Naive thymus-derived CD4-positive, alpha-beta T cell (primary cell): ENCODE measurements at regions not wholly inside any gene's neighbourhood (a gene's known extent, or its start where the extent isn't known, plus 50 kb on each side); places are given as distances from the start of the nearest gene placed in this dataset.

ENCODE experiments used
- ATAC-seq: fragments of 150-1000 bp; cut with Tn5 transposase; 2 replicates; pipeline ENCODE4 v1.10.0; 2021; ENCODE audit warnings: mild to moderate bottlenecking, moderate library complexity
- CTCF ChIA-PET: fragments of 350-600 bp; sonication (Branson Sonifier 250); formaldehyde crosslinking; loops from one replicate; lab custom pipeline; 2021; ENCODE audit warnings: antibody characterized with exemption; lab: Charles Lee
- POLR2A ChIA-PET: fragments of 350-600 bp; sonication (Branson Sonifier 250); formaldehyde crosslinking; loops from one replicate; lab custom pipeline; 2021; ENCODE audit warnings: antibody characterized with exemption, inconsistent platforms; lab: Charles Lee
- DNase-seq, 9 donors: peaks; one replicate each; pipeline versions ENCODE4 v3.0.0 to v3.0.0-alpha.2; 2020 to 2022; ENCODE audit warnings: mixed read lengths in 1 of 9
- H3K27ac ChIP-seq: one replicate; pipeline ENCODE4 v1.7.0; 2013; ENCODE audit warnings: mild to moderate bottlenecking, low read depth, low read length, moderate library complexity
- H3K27me3 ChIP-seq, 2 donors: one replicate each; pipeline ENCODE4 v1.7.0; 2013; ENCODE audit warnings: low read length in 2 of 2, mild to moderate bottlenecking in 2 of 2, moderate library complexity in 2 of 2; ENCODE audit not compliant: control insufficient read depth in 2 of 2, insufficient read depth in 2 of 2
- H3K36me3 ChIP-seq, 3 experiments: 1 replicate in 2 of 3; 2 replicates in 1 of 3; pipeline ENCODE4 v1.7.0; 2013; ENCODE audit warnings: low read length in 3 of 3, mild to moderate bottlenecking in 3 of 3, moderate library complexity in 1 of 3; ENCODE audit not compliant: insufficient read depth in 3 of 3, control insufficient read depth in 2 of 3
- H3K4me1 ChIP-seq, 2 donors: one replicate each; pipeline ENCODE4 v1.7.0; 2013; ENCODE audit warnings: low read length in 2 of 2, mild to moderate bottlenecking in 2 of 2, moderate library complexity in 1 of 2; ENCODE audit not compliant: control insufficient read depth in 2 of 2, insufficient read depth in 2 of 2
- H3K4me3 ChIP-seq: 2 replicates; pipeline ENCODE4 v1.7.0; 2013; ENCODE audit warnings: mild to moderate bottlenecking, low read length
- H3K9me3 ChIP-seq, 3 experiments: 1 replicate in 2 of 3; 2 replicates in 1 of 3; pipeline ENCODE4 v1.7.0; 2013; ENCODE audit warnings: low read length in 3 of 3; ENCODE audit not compliant: control insufficient read depth in 2 of 3
- H3K27ac Mint-ChIP-seq, 9 donors: one replicate each; pipeline ENCODE4 v1.8.0; 2020 to 2022; ENCODE audit warnings: mixed read lengths in 9 of 9, mild to moderate bottlenecking in 8 of 9, moderate library complexity in 5 of 9, inconsistent platforms in 2 of 9
- H3K27me3 Mint-ChIP-seq, 5 donors: one replicate each; pipeline ENCODE4 v1.8.0; 2021 to 2022; ENCODE audit warnings: mixed read lengths in 5 of 5, mild to moderate bottlenecking in 1 of 5
- H3K36me3 Mint-ChIP-seq, 5 donors: one replicate each; pipeline ENCODE4 v1.8.0; 2020 to 2022; ENCODE audit warnings: mixed read lengths in 5 of 5, mild to moderate bottlenecking in 3 of 5, inconsistent platforms in 1 of 5
- H3K4me1 Mint-ChIP-seq, 7 donors: one replicate each; pipeline ENCODE4 v1.8.0; 2020 to 2022; ENCODE audit warnings: mixed read lengths in 7 of 7, mild to moderate bottlenecking in 3 of 7, inconsistent platforms in 1 of 7
- H3K4me3 Mint-ChIP-seq, 10 donors: one replicate each; pipeline ENCODE4 v1.8.0; 2020 to 2022; ENCODE audit warnings: mild to moderate bottlenecking in 10 of 10, mixed read lengths in 10 of 10, moderate library complexity in 6 of 10, inconsistent platforms in 2 of 10
- H3K9me3 Mint-ChIP-seq, 11 donors: one replicate each; pipeline ENCODE4 v1.8.0; 2020 to 2022; ENCODE audit warnings: mixed read lengths in 11 of 11, mild to moderate bottlenecking in 4 of 11, inconsistent platforms in 1 of 11, moderate library complexity in 1 of 11
- intact Hi-C, 2 donors: fragments of 100-400 bp; cut with micrococcal nuclease; formaldehyde crosslinking; loops; one replicate each; pipeline ENCODE4 v1.15.1; 2023

DNA sequence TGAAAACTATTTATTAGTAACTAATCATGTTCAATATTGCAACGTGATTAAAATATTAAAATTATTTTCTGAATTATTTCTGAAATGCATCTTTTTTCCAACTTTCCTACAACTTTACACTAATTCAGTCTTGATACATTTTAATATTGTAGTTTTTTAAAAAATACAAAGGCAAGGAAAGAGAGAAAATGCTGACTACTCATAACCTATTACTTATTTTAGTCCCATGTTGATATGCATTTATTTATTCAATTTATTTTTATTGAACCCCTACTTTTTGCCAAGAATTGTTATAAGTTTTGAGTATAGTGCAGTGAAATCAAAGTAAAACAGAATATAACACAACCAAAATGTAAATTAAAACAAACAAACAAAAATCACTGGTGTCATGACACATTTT is 978.2 kb downstream of the CDH9 start:
- intact Hi-C loops = no loop called here
- CTCF ChIA-PET = no interaction called here
- H3K9me3 Mint-ChIP-seq = peaks cover 0 to 36% (median 12%) of the 10 kb centered on the region in 11 donors

DNA sequence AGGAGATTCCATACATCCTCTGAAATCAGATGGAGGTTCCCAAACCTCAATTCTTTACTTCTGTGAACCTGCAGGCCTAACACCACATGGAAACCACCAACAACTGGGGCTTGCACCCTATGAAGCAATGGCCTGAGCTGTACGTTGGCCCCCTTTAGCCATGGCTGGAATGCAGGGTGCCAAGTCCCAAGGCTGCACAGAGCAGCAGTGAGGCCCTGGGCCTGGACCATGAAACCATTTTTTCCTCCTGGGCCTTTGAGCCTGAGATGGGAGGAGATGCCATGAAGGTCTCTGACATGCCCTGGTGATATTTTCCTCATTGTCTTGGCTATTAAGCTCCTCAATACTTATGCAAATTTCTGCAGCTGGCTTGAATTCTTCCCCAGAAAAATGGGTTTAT is 983.8 kb downstream of the CDH9 start:
- no peak overlapping the region for H3K4me3 ChIP-seq
- H3K27ac ChIP-seq = no peak overlapping the region
- H3K36me3 ChIP-seq = no peaks in the 10 kb centered on the region
- intact Hi-C loops = no loop called here
- no peak overlapping the region for H3K4me3 Mint-ChIP-seq
- no peaks in the 10 kb centered on the region for H3K4me1 ChIP-seq
- CTCF ChIA-PET = no interaction called here
- peaks cover 7 to 39% (median 20%) of the 10 kb centered on the region in 11 donors for H3K9me3 Mint-ChIP-seq
- no peaks in the 10 kb centered on the region for H3K9me3 ChIP-seq
- POLR2A ChIA-PET = no interaction called here
- H3K4me1 Mint-ChIP-seq = no peaks in the 10 kb centered on the region
- H3K36me3 Mint-ChIP-seq = no peaks in the 10 kb centered on the region
- ATAC-seq = no peak
- no peaks in the 10 kb centered on the region for H3K27me3 ChIP-seq
- no peaks in the 10 kb centered on the region for H3K27me3 Mint-ChIP-seq
- H3K27ac Mint-ChIP-seq = no peak overlapping the region
- no peak for DNase-seq

More for the DNA sequence above, 978.2 kb downstream of the CDH9 start:
- Histone ChIP-seq H3K27me3 (peaks cover 0 to 3% of the 10 kb centered on the region in 2 donors), H3K27ac (no peak overlapping the region), H3K9me3 (no peaks in the 10 kb centered on the region), H3K36me3 (no peaks in the 10 kb centered on the region), H3K4me1 (no peaks in the 10 kb centered on the region), H3K4me3 (no peak overlapping the region)
- H3K4me3 Mint-ChIP-seq = no peak overlapping the region
- DNase-seq = no peak
- H3K27me3 Mint-ChIP-seq = no peaks in the 10 kb centered on the region
- no peak for ATAC-seq
- H3K36me3 Mint-ChIP-seq = no peaks in the 10 kb centered on the region
- no peak overlapping the region for H3K27ac Mint-ChIP-seq
- H3K4me1 Mint-ChIP-seq = peaks cover 0 to 1% (median 0%) of the 10 kb centered on the region in 7 donors
- POLR2A ChIA-PET = no interaction called here

DNA sequence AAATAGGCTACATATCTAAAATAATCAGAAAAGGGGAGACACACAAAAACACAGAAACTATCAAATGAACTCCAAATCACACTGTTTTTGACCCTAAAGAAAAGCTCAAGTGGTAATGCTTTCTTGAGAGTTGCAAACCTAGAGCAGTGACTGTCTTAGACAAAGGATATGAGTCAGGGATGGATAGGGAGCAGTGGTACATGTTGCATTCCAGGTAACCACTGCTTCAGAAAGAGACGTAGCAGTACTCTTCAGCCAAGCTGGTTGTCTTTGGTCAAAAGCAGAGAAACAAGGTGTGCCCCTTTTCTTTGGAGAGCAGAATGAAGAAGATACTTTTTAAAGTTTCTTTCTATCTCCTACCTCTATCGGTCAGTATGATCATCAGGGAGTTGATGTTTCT is 1003.6 kb downstream of the CDH9 start:
- Histone ChIP-seq H3K27ac (no peak overlapping the region), H3K4me3 (no peak overlapping the region), H3K27me3 (no peaks in the 10 kb centered on the region), H3K9me3 (no peaks in the 10 kb centered on the region), H3K36me3 (no peaks in the 10 kb centered on the region), H3K4me1 (no peaks in the 10 kb centered on the region)
- Mint-ChIP-seq H3K36me3 (no peaks in the 10 kb centered on the region), H3K27ac (no peak overlapping the region), H3K4me3 (no peak overlapping the region), H3K27me3 (no peaks in the 10 kb centered on the region), H3K9me3 (peaks cover 0 to 15% (median 5%) of the 10 kb centered on the region in 11 donors), H3K4me1 (no peaks in the 10 kb centered on the region)
- CTCF ChIA-PET = no interaction called here
- no peak for DNase-seq
- POLR2A ChIA-PET = no interaction called here
- no peak for ATAC-seq
- intact Hi-C loops = no loop called here

DNA sequence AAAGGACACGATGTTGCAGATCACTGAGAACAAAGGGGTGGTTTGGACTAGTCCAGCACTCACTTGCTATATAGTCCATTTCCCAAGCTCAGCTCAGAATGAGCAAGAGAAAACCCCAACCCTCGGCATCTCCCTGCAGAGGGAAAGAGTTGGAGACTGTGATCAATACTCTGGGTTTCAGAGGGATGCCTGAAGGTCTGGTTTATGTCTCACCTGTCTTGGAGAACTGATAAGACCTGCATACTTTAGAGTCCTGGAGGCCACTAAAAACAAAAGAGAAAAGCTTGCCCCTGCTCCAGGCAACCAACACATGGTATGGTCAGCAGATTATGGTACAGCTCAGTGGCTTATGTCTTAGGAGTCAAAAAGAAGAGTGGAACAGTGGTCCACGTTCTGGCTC is 1006.9 kb downstream of the CDH9 start:
- Mint-ChIP-seq H3K27me3 (no peaks in the 10 kb centered on the region), H3K4me3 (no peak overlapping the region), H3K36me3 (no peaks in the 10 kb centered on the region), H3K9me3 (peaks cover 0 to 9% (median 2%) of the 10 kb centered on the region in 11 donors), H3K27ac (no peak overlapping the region), H3K4me1 (no peaks in the 10 kb centered on the region)
- Histone ChIP-seq H3K27me3 (no peaks in the 10 kb centered on the region), H3K4me1 (no peaks in the 10 kb centered on the region), H3K4me3 (no peak overlapping the region), H3K27ac (no peak overlapping the region), H3K36me3 (no peaks in the 10 kb centered on the region), H3K9me3 (no peaks in the 10 kb centered on the region)
- ChIA-PET POLR2A (no interaction called here), CTCF (no interaction called here)
- DNase-seq (no peak), ATAC-seq (no peak)
- intact Hi-C loops = no loop called here

DNA sequence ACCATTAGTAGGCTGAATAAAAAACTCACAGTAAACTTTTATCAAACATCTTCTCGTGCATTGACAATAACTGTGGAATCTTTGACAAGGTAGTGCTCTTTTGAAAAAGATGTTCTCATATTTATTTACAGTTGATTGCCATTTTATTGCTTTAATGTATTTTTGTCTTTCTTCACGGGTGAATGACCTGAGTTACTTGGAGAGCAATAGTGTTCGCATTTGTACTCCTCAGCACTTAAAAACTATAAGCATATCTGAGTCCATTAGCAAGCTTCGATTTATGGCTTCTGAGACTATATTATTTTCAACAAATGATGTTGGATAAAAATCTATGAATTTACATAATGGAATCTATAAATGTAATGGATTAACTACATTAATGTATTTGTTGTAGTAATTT is 1012.3 kb downstream of the CDH9 start:
- Histone ChIP-seq H3K27me3 (no peaks in the 10 kb centered on the region), H3K36me3 (no peaks in the 10 kb centered on the region), H3K9me3 (no peaks in the 10 kb centered on the region), H3K4me3 (no peak overlapping the region), H3K27ac (no peak overlapping the region), H3K4me1 (no peaks in the 10 kb centered on the region)
- Mint-ChIP-seq H3K4me1 (no peaks in the 10 kb centered on the region), H3K4me3 (no peak overlapping the region), H3K27me3 (no peaks in the 10 kb centered on the region), H3K9me3 (peaks cover 0 to 17% (median 3%) of the 10 kb centered on the region in 11 donors), H3K27ac (no peak overlapping the region), H3K36me3 (no peaks in the 10 kb centered on the region)
- CTCF ChIA-PET = no interaction called here
- POLR2A ChIA-PET = no interaction called here
- intact Hi-C loops = no loop called here
- ATAC-seq (no peak), DNase-seq (no peak)

DNA sequence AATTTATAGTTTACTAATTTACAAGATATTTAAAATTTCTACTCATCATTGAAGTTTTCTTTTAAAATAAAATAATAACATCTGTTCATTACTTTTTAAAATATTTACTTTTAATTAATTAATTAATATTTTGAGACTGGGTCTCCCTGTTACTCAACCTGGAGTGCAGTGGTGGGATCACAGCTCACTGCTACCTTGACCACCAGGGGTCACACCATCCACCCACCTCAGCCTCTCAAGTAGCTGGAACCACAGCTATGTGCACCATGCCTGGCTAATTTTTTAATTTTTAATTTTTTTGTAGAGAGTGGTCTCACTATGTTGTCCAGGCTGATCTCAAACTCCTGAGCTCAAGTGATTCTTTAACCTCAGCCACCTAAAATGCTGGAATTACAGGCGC is 1013.6 kb downstream of the CDH9 start:
- H3K27ac Mint-ChIP-seq = no peak overlapping the region
- POLR2A ChIA-PET = no interaction called here
- intact Hi-C loops = no loop called here
- CTCF ChIA-PET = no interaction called here
- Histone ChIP-seq H3K4me1 (no peaks in the 10 kb centered on the region), H3K27me3 (no peaks in the 10 kb centered on the region), H3K27ac (no peak overlapping the region), H3K9me3 (no peaks in the 10 kb centered on the region), H3K36me3 (no peaks in the 10 kb centered on the region), H3K4me3 (no peak overlapping the region)
- H3K4me1 Mint-ChIP-seq = no peaks in the 10 kb centered on the region
- DNase-seq (no peak), ATAC-seq (no peak)
- no peaks in the 10 kb centered on the region for H3K36me3 Mint-ChIP-seq
- H3K27me3 Mint-ChIP-seq = no peaks in the 10 kb centered on the region
- peaks cover 0 to 10% (median 0%) of the 10 kb centered on the region in 11 donors for H3K9me3 Mint-ChIP-seq
- no peak overlapping the region for H3K4me3 Mint-ChIP-seq

DNA sequence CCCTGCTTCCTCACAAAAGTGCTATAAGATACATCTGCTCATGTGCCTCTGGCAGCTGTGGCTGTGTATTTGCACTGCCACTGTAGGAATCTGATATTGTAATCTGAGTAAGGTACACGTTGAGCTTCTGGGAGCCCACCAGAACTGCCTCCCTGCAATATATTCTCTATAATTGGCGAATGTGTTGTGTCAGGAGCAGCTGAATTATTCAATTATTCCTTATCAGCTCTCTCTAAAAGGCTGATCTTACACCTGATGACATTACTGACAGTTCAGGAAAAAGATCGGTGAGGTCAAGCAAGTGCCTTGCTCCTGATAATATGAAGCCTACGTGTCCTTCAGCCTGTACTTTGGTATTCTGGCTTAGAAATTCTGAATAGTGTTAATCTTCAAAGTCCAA is 1015.0 kb downstream of the CDH9 start:
- CTCF ChIA-PET = no interaction called here
- no peak for ATAC-seq
- Histone ChIP-seq H3K36me3 (no peaks in the 10 kb centered on the region), H3K9me3 (no peaks in the 10 kb centered on the region), H3K4me1 (no peaks in the 10 kb centered on the region), H3K27ac (no peak overlapping the region), H3K27me3 (no peaks in the 10 kb centered on the region), H3K4me3 (no peak overlapping the region)
- no peaks in the 10 kb centered on the region for H3K4me1 Mint-ChIP-seq
- intact Hi-C loops = no loop called here
- no peaks in the 10 kb centered on the region for H3K36me3 Mint-ChIP-seq
- no peak for DNase-seq
- no peaks in the 10 kb centered on the region for H3K27me3 Mint-ChIP-seq
- no peak overlapping the region for H3K27ac Mint-ChIP-seq
- peaks cover 0 to 14% (median 0%) of the 10 kb centered on the region in 11 donors for H3K9me3 Mint-ChIP-seq
- no peak overlapping the region for H3K4me3 Mint-ChIP-seq
- POLR2A ChIA-PET = no interaction called here
